SHP77 (cell line): ENCODE measurements at regions not wholly inside any gene's neighbourhood (a gene's known extent, or its start where the extent isn't known, plus 50 kb on each side); places are given as distances from the start of the nearest gene placed in this dataset.
A peak's percentile ranks its signal among the peaks of the same experiment; 100 is the strongest.

ENCODE experiments used
- DNase-seq, 2 experiments: peaks; one replicate each; lab custom pipeline; 2025; lab: John Stamatoyannopoulos, UW

- DNase-seq = no peak
These were observed 1186.5 kb downstream of the BRD1 start for GRCh38 chr22:48640890-48641841.

DNA sequence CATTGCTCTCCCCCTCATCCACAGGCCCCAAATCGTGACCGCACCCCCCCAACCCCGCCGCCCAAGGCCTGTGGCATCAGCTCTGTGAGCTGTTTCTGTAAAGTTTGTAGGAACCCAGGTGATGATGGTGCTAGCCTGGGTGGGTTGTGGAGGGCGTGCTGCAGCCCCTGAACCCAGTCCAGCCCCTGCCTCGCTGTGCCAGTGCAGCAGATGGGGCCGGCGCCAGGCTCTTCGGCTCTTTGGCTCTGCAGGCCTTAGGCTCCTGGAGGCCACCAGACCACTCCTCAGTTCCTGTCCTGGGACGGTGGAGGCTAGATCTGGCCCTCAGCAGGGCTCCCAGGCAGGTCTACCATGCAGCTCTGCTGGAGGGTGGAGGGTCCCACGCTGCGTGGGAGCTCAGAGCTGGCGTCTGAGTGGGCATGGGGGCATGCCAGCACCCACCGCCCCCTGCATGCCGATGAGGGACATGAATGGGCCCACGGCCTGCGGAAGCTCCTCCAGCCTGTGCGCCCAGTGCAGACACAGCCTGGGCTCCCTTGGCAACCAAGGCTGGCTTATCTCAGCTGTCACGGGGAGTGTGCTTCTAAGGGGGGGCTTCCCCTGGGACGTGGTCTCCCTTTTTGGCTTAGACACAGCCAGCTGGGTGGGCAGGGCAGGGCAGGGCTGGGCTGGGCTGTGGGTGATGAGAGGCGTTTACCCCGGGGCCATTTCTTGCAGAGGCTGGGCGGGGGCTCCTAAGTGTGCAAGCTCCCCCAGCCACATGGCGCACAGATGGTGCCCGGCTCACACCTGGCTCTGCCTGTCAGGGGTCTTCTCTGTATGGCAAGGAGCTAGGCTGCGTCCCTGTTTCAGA, 1187.6 kb downstream of the BRD1 start:
- no peak for DNase-seq

DNA sequence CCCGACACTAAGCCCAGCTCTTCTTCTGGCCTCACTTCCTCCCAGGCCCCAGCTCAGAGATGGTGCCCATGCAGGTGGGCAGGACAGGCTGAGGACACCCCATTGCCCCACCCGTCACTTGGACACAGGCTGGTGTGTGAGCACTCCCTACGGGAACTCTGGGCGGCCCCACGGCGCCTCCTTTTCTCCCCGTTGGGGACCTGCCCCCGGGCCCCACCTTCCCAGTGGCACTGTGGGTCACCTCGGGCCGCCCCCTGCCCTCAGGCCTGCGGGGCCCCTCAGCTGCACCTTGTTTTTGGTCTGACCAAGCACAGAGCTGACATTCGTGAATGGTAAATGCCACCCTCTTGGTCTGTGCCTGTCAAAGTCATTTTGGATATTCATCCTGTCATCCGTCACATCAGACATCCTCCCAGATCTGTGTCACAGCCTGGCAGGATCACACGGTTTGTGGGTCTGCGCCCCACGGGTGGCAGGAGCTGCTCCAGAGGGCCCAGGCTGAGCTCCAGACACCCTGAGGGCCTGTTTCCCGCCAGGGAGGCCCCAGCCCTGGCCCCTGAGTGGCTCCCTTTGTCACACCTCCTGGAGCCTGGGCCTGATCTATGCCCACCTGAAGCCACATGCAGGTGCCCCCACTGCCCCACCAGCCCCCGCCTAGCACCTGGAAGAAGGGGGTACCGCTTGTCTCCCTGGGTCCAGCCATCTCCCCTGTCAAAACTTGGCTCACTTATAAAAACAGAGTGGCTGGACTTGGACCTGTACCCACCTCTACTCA, 1188.5 kb downstream of the BRD1 start:
- no peak for DNase-seq

DNA sequence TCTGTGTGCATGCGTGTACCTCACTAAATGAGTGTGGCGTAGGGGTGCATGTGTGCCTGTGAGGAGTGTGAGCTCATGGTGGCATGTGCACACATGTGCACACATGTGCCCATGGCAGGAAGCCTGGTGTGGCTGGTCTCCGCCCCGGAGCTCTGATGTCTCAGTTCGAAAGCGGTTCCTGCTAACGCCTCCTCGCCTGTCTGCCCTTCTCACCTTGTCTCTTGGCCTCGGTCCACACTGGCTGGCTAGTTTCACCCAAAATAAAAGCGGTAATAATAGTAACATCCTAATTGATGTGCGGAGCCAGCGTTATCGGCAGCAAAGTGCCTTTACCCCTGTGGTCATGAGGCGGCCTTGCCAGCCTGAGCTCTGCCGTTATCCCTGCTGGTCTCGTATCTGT, 1190.4 kb downstream of the BRD1 start:
- DNase-seq = no peak

DNA sequence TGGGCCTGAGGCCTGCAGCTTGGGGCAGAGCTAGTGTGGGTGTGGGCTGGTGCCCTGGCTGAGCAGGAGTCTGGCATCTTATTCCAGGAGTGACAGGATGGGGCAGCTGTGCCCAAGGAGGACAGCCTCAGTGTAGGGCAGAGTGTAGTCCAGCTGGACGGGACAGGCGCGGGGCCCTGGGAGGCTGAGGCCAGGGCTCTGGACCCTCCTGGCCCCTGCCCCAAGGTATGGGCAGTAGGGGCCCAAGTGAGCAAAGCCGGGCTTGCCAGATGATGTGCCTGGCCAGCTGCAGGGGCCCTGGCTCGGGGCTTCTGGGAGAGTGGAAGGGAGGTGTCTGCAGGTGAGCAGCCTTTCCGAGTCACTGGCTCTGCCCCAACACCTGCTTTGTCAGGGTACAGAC, 1190.9 kb downstream of the BRD1 start:
- DNase-seq = no peak

- peak; percentile 34 to 48 for DNase-seq
These were observed 1191.9 kb downstream of the BRD1 start for GRCh38 chr22:48635816-48636215.

- no peak for DNase-seq
These were observed 1192.6 kb downstream of the BRD1 start for GRCh38 chr22:48635031-48635430.

DNA sequence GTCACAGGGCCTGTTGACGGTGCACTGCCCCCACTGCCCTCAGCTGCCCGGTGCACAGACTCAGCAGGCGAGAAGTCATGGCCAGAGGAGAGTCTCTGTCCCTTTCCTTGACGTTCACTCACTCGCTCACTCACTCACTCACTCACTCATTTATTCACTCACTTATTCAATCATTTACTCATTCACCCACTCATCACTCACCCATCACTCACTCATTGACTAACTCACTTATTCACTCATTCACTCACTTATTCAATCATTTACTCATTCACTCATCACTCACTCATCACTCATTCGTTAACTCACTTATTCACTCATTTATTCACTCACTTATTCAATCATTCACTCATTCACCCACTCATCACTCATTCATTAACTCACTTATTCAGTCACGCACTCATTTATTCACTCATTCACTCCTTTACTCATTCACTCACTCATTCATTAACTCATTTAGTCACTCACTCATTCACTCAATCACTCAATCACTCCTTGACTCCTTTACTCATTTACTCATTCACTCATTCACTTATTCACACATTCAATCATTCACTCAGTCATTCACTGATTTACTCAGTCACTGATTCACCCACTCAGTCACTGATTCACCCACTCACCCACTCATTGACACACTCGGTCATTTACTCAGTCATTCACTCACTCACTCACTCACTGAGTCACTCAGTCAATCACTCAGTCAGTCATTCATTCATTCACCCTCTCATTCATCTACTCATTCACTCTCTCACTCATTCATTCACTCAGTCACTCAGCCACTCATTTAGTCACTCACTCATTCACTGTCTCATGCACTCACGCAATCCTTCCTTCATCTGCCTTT, 1193.5 kb downstream of the BRD1 start:
- DNase-seq = no peak

- no peak for DNase-seq
These were observed 1194.9 kb downstream of the BRD1 start for GRCh38 chr22:48632646-48633246.

- no peak for DNase-seq
These were observed 1196.3 kb downstream of the BRD1 start for GRCh38 chr22:48631288-48631863.

GRCh38 chr22:48630848-48631247, 1196.8 kb downstream of the BRD1 start:
- DNase-seq = no peak

DNA sequence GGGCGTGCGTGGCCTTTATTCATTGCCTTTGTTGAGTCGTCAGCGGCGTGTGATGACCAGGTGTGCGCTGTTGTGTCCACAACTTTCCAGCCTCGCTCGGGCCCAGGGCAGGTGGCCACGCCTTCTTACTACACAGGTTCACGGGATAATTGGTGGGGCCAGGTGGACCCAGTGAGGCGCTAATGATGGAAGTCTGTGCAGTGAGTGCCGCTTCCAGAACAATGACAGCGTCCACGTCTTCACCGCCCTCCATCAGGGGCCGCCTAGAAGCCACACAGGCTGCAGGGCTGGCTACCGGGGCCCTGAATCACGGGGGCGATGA, 1197.3 kb downstream of the BRD1 start:
- no peak for DNase-seq

DNA sequence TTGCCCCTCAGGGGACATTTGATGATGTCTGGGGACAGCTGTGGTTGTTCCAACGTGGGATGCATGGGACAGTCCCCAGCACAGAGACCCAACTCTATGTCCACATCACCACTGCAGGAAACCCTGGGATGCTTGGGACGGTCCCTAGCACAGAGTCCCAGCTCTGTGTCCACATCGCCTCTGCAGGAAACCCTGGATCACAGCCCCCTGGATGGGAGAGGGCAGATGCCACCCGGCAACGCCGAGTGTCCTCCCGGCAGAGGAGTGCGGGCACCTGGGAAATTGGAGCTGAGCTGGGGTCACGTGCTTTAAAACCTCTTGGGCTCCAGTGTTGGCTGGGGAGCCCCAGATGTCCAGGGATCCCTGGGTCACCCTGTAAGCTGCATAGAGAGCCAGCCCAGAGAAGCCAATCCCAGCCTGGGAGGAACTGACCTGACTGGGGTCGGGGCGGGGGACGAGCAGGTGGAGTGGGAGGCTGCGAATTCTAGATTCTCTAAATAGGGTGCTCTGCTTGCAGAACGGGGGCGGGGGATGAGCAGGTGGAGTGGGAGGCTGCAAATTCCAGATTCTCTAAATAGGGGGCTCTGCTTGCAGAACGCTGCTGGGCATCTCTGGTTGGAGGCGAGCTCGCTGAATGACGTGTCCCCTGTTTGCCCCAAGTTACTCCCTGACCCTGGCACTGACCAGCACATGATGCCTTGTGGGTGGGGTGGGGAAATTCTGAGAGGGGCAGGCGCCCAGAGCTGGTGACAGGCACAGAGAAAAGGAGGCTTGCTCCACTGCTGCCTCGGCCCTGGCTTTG, 1197.8 kb downstream of the BRD1 start:
- no peak for DNase-seq

DNA sequence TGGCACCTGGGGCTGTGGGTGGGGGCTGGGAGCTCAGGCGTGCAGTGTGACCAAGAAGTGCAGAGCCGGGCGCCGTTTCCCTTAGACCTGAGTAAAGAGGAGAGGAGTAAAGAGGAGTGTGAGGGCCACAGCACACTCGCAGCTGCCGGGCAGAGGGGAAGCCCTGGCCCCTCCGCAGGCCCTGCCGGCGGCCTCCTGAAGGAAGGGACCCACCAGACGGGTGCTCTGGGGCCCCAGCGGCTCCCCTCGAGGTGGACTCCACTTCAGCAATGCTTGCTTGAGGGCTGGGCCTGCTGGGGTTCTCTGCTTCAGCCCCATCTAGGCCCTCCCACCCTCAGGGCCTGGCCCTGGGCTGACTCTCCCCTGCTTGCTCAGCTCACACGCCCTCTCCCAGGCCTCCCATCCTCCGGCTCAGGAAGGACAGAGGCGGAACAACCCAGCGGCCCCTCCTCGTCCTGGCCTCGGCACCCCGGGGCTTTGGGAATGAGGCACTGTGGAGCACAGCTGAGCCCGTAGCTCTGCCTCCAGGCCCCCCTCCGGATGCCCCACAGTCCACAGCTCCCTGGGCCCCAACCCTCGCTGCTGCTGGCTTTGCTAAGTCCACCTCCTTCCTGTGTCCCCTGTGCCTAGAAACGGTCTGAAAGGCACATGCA, 1198.7 kb downstream of the BRD1 start:
- no peak for DNase-seq

- no peak for DNase-seq
These were observed 1199.7 kb downstream of the BRD1 start for GRCh38 chr22:48627966-48628365.

GRCh38 chr22:48627203-48627602, 1200.5 kb downstream of the BRD1 start:
- DNase-seq = peak; percentile 30 to 68

- DNase-seq = no peak
These were observed 1203.3 kb downstream of the BRD1 start for GRCh38 chr22:48624401-48624800.

- DNase-seq = no peak
These were observed 1204.7 kb downstream of the BRD1 start for GRCh38 chr22:48622891-48623545.

- no peak for DNase-seq
These were observed 1206.6 kb downstream of the BRD1 start for GRCh38 chr22:48621085-48621484.
